ENCODE measurements at regions not wholly inside any gene's neighbourhood (a gene's known extent, or its start where the extent isn't known, plus 50 kb on each side); places are given as distances from the start of the nearest gene placed in this dataset.

DNA sequence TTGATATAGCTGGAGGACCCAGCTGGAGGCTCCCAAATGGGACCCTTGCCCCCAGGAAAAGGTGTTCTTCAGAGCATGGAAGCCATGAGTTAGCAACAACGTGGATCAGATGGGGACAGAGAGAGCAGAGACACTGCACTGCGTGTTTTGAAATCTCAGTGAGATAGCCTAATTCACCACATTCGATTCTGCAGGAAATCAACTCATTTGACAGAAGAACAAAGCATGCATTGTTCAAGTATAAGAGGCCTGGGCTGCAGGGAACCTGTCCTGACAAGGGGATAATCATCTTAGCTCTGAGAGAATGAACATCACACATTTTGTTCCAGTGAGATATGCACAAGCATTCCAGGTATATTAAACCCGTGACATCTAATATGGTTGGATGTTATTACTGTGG lies 450.2 kb downstream of the CDH26 start:
- TF ChIP-seq CTCF (IDR thresholded peaks at IDR 0.05; ENCODE audit: low read depth, low read length): no peak
- H3K4me3 ChIP-seq (ENCODE audit: low read depth, low read length): no peak overlapping the region

GRCh38 chr20:60410618-60411264 lies 452.5 kb downstream of the CDH26 start:
- no peak for TF ChIP-seq CTCF (IDR thresholded peaks at IDR 0.05; ENCODE audit: low read depth, low read length)
- no peak overlapping the region for H3K4me3 ChIP-seq (ENCODE audit: low read depth, low read length)

GRCh38 chr20:60411813-60412212 lies 453.6 kb downstream of the CDH26 start:
- no peak for TF ChIP-seq CTCF (IDR thresholded peaks at IDR 0.05; ENCODE audit: low read depth, low read length)

GRCh38 chr20:60420676-60421229 lies 462.5 kb downstream of the CDH26 start:
- no peak overlapping the region for H3K4me3 ChIP-seq (ENCODE audit: low read depth, low read length)
- TF ChIP-seq CTCF (IDR thresholded peaks at IDR 0.05; ENCODE audit: low read depth, low read length): no peak

More at GRCh38 chr20:60411813-60412212, 453.6 kb downstream of the CDH26 start:
- no peak overlapping the region for H3K4me3 ChIP-seq (ENCODE audit: low read depth, low read length)

DNA sequence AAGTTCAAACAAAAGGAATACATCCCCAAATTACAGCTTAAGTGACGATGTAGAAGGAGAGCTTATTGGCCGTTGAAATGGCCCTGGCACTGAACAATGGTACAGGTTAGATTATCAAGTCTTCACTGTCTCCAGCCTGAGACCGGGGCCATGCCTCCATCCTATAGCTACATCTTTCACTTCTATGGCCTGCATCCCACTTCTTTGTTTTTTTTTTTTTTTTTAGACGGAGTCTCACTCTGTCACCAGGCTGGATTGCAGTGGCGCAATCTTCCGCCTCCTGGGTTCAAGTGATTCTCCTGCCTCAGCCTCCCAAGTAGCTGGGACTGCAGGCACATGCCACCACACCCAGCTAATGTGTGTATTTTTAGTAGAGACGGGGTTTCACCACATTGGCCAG lies 464.6 kb downstream of the CDH26 start:
- H3K4me3 ChIP-seq (ENCODE audit: low read depth, low read length): no peak overlapping the region
- no peak for TF ChIP-seq CTCF (IDR thresholded peaks at IDR 0.05; ENCODE audit: low read depth, low read length)

DNA sequence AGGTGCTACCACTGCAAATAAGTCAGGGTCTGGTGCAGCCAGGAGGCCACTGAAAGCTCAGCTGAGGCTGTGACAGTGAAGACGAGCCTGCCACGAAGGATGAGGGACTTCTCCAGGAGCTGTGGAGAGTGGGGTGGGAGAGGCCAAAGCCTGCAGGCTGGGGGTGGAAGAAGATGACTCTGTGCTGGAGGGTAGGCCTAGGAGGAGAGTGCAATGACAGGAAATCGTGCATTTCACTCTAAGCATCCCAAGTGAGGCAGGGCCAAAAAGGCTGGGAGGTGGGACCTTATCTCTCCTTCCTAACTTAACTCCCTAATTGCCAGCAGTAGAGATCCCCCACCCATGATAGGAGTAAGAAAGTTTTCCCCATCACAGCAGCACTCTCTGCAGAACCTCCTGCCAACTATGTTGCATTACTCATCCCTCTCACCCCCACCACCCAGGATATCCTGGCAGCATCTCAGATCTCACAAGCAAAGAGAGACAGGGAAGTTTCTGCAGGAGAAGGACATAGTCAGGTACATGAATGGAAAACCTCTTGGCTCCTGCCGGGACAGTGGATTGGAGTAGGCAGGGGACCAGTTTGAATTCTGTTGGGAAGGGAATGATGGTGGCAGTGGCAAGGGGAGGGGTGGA lies 466.2 kb downstream of the CDH26 start:
- no peak for TF ChIP-seq CTCF (IDR thresholded peaks at IDR 0.05; ENCODE audit: low read depth, low read length)
- no peak overlapping the region for H3K4me3 ChIP-seq (ENCODE audit: low read depth, low read length)

DNA sequence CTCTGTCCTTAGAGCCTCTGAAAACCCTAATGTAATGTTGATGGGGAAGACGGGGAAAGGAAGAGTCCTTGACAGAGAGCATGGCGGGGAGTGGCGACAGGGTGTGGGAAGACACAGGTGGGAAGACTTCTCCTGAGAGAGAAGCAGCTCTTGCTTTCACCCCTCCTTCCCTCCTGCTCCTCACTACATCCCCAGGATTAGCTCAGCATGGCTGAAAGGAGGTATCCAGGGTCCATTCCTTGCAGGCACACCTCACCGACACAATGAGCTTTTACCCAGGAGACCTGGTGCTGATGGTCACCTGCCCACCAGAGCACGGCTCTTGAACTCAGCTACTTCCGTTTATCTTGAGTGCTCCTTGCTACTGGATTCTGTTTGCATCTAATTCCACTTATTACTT lies 469.3 kb downstream of the CDH26 start:
- TF ChIP-seq CTCF (IDR thresholded peaks at IDR 0.05; ENCODE audit: low read depth, low read length): no peak

More for the DNA sequence above, 469.3 kb downstream of the CDH26 start:
- no peak overlapping the region for H3K4me3 ChIP-seq (ENCODE audit: low read depth, low read length)
